Fibroblast of lung (primary cell): ENCODE measurements at regions not wholly inside any gene's neighbourhood (a gene's known extent, or its start where the extent isn't known, plus 50 kb on each side); places are given as distances from the start of the nearest gene placed in this dataset.

Experiments used
- EZH2 ChIP-seq: IDR thresholded peaks from 2 replicates; pipeline ENCODE4 v1.5.1; 2012; ENCODE audit warnings: low read length, control low read depth, mild to moderate bottlenecking; ENCODE audit errors: missing control alignments
- TF ChIP-seq, protein P1 (sequence below), 2 donors: IDR thresholded peaks in 1 of 2; conservative IDR thresholded peaks in 1 of 2; 1 replicate in 1 of 2; 2 replicates in 1 of 2; pipeline ENCODE4 v1.5.1; 2011 to 2012; ENCODE audit warnings: low read length in 2 of 2, control low read depth in 1 of 2, inconsistent platforms in 1 of 2, low read depth in 1 of 2, mild to moderate bottlenecking in 1 of 2

DNA sequence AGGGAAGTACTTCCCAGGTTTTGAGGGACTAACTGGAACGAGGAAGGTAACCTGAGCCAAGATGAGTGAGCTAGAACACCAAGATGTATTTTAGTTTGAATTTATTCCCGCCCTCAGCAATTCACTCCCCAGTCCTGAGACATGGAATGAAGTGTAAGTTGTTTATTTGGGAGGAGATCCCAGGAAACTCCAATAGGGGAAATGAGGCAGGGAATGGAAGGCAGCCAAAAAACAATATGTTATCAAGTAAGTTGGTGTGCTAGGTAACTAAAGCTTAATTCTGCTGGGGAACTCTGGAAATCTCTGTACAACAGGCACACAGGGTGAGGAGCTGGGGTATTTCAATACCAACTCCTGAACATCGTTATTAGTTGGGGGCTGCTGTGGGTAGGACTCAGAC lies 189.7 kb upstream of the HDAC9 start:
- TF ChIP-seq, protein P1, sequence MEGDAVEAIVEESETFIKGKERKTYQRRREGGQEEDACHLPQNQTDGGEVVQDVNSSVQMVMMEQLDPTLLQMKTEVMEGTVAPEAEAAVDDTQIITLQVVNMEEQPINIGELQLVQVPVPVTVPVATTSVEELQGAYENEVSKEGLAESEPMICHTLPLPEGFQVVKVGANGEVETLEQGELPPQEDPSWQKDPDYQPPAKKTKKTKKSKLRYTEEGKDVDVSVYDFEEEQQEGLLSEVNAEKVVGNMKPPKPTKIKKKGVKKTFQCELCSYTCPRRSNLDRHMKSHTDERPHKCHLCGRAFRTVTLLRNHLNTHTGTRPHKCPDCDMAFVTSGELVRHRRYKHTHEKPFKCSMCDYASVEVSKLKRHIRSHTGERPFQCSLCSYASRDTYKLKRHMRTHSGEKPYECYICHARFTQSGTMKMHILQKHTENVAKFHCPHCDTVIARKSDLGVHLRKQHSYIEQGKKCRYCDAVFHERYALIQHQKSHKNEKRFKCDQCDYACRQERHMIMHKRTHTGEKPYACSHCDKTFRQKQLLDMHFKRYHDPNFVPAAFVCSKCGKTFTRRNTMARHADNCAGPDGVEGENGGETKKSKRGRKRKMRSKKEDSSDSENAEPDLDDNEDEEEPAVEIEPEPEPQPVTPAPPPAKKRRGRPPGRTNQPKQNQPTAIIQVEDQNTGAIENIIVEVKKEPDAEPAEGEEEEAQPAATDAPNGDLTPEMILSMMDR (conservative IDR thresholded peaks at IDR 0.05 in 1 of 2, IDR thresholded peaks at IDR 0.05 in 1 of 2; ENCODE audit: low read depth in 1 of 2, low read length in 2 of 2) = no peak
- no peak for TF ChIP-seq EZH2
